NOMO-1 (cell line): ENCODE measurements at regions not wholly inside any gene's neighbourhood (a gene's known extent, or its start where the extent isn't known, plus 50 kb on each side); places are given as distances from the start of the nearest gene placed in this dataset.

Experiments
- DNase-seq, 2 experiments: peaks; one replicate each; lab custom pipeline; 2025; ENCODE audit not compliant: unreplicated experiment in 2 of 2; lab: John Stamatoyannopoulos, UW

DNA sequence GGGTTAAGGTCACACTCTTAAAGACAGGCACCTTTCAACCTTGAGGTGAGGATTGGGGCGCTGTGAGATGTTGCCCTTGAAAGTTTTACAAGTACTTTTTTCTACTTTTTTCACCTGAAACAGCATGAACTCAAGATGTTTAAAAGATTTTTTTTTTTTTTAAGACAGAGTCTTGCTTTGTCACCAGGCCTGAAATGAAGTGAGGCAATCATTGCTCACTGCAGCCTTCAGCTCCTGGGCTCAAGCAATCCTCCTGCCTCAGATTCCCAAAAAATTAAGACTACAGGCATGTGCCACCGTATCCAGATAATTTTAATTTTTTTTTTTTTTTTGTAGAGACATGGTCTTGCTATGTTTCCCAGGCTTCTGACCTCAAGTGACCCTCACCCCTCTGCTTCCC, 243.9 kb downstream of the DIO2 start:
- no peak for DNase-seq

- no peak for DNase-seq
Observed at GRCh38 chr14:79967001-79967400, 244.3 kb downstream of the DIO2 start.

- no peak for DNase-seq
Observed at GRCh38 chr14:79965896-79966295, 245.4 kb downstream of the DIO2 start.

- DNase-seq, result no peak
Observed at GRCh38 chr14:79961197-79961596, 250.1 kb downstream of the DIO2 start.

DNA sequence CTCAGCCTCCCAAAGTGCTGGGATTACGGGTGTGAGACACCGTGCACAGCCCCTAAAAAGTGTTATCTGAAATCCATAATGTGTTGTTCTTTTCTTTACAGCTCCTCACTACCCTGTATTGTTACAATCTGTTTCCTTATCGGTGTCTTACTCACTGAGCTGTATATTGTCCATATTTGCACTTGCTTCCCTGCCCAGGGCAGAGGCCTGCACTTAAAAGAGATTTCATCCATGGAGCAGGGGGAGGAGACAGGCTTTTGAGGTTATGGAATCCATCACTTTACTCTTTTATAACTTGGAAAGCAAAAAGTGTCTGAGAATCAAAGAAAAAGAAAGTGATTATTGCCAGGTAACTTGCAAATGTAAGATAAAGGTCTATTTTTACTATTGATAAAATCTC, 251.0 kb downstream of the DIO2 start:
- no peak for DNase-seq

DNA sequence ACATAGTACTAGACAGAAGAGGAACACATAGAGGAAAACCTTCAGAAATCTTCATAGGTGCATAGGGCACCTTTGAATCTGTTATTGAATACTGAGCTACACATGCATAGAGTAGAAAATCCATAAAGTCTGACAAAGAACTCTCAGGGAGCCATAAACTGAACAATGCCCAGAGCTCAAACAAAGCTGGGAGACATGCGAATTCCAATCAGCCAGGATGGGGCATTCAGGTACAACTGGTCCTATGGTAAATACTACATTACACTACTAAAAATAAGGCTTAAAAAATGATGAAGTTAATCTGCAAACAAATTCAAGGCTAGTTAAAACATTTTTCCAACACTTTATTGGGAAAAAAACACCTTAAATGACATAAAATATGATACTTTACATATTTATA, 259.7 kb downstream of the DIO2 start:
- no peak for DNase-seq

GRCh38 chr14:79949906-79950305, 261.4 kb downstream of the DIO2 start:
- no peak for DNase-seq

DNA sequence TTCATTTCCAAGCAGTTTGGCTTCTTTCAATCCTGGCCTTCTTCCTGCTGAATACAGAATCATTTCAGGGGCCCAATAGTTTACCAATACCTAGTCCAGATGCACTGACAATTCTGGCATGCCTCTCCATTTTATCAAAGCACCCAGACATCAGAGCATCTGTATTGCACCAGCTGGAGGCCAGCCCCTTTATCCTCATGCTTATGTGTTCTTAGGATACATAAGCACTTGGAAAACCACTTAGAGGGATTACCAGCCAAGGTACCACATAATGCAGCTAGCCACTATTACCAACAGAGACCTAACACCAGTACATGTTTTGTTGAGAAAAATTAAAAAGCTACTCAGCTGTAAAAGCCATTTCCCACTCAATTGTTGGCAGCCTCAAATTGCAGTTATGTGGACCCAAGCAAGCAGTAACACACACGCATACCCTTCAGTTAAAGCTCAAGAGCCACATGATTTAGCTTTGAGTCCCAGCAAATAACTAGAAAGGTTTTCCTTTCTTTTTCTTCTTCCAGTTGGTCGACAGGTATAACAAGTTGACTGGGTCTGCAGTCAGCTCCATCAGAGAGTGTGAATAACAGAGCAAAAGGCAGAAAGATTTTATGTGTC, 263.8 kb downstream of the DIO2 start:
- no peak for DNase-seq

DNA sequence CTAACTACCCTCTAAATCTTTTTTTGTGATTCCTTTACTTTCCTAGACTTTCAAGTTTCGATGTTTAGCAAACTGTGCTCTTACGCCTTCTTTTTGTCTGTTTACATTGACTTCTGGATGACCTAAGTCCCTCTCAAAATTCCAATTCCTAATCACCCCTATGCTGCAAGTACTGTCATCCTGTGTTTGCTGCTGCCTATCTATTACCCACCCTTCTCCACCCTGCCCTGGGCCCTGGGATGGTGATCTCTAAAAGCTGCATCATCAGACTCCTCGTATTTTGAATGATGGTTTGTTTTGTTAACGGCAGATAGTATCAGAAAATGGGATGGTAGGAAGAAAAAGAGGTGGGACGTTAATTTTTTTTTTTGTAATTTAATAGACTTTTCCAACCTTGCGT, 272.1 kb downstream of the DIO2 start:
- no peak for DNase-seq

- no peak for DNase-seq
Observed at GRCh38 chr14:79938185-79938584, 273.1 kb downstream of the DIO2 start.

GRCh38 chr14:79937433-79937832, 273.9 kb downstream of the DIO2 start:
- DNase-seq, result no peak

DNA sequence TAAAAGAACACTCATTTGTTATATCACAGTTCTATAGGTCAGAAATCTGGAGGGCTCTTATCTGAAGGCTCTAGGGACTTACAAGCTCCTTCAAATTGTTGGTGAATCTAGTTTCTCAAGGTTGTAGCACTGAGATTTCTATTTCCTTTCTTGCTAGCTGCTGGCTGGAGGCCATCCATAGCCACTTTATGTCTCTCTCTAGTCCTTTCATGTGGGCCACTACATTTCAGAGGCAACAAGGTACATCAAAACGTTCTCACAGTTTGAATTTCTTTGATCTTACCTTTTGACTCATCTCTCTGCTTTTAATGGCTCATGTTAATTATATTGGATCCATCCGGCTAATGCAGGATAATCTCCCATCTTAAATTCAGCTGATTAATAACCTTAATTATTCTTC, 286.8 kb downstream of the DIO2 start:
- no peak for DNase-seq

DNA sequence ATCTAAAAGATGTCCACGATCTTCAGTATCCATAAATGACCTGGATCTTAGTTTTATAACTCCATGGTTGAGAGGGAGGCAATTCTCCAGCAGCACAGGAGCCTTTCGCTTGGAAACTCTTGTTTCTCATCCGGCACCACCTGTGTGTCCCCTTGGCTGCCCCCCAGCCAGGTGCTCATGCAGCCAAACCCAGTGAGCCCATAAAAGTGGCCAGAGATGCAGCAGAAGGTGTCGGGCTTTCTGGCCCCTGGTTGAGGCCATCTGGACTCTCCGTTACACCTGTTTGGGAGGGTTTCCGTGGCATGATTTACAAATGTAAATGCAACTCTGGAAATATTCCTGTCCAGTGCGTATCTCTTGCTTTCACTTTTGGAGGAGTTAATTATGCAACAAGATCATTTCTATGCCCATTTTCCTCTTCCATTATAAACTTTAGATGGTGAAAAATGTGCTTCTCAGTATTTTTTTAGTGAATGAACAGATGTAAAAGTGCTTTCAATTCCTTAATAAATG, 291.1 kb downstream of the DIO2 start:
- DNase-seq, result no peak
